ENCODE measurements at regions not wholly inside any gene's neighbourhood (a gene's known extent, or its start where the extent isn't known, plus 50 kb on each side); places are given as distances from the start of the nearest gene placed in this dataset.

- ChIA-PET POLR2A (no interaction called here), CTCF (no interaction called here)
- TF ChIP-seq ARNT (IDR thresholded peaks at IDR 0.05), result no peak
- TF ChIP-seq BHLHE40 (IDR thresholded peaks at IDR 0.05; ENCODE audit: borderline replicate concordance), result no peak
- no peak for TF ChIP-seq FOXM1 (IDR thresholded peaks at IDR 0.05; ENCODE audit: borderline replicate concordance)
- TF ChIP-seq FOXA1 (IDR thresholded peaks at IDR 0.05), result no peak
- TF ChIP-seq NFRKB (IDR thresholded peaks at IDR 0.05), result no peak
- no peak for TF ChIP-seq ZNF384 (IDR thresholded peaks at IDR 0.05)
- TF ChIP-seq, protein P1, sequence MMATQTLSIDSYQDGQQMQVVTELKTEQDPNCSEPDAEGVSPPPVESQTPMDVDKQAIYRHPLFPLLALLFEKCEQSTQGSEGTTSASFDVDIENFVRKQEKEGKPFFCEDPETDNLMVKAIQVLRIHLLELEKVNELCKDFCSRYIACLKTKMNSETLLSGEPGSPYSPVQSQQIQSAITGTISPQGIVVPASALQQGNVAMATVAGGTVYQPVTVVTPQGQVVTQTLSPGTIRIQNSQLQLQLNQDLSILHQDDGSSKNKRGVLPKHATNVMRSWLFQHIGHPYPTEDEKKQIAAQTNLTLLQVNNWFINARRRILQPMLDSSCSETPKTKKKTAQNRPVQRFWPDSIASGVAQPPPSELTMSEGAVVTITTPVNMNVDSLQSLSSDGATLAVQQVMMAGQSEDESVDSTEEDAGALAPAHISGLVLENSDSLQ (IDR thresholded peaks at IDR 0.05), result no peak
- no peak for TF ChIP-seq TARDBP (IDR thresholded peaks at IDR 0.05)
- no peak for TF ChIP-seq L3MBTL2 (conservative IDR thresholded peaks at IDR 0.05)
- no peak for DNase-seq (ENCODE audit: extremely low spot score)
Measured at GRCh38 chr6:6376845-6377244, 56.4 kb upstream of the F13A1 start.

DNA sequence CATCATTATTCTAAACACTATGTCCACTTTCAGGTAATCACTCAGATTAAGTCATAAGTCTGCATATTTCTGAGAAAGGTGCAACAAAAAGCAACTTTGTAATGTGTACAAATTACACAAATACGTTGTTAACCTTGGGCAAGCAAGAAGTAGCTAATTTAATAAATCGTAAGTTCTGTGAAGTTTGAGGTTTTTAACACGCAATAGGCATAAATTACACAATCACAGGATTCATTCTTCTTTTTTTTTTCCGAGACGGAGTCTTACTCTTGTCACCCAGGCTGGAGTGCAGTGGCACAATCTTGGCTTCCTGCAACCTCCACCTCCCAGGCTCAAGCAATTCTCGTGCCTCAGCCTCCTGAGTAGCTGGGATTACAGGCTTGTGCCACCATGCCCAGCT, 57.2 kb upstream of the F13A1 start:
- TF ChIP-seq NFRKB (IDR thresholded peaks at IDR 0.05), result no peak
- TF ChIP-seq SP1 (IDR thresholded peaks at IDR 0.05), result no peak
- TF ChIP-seq, protein P1 (IDR thresholded peaks at IDR 0.05), result no peak
- TF ChIP-seq LEF1 (IDR thresholded peaks at IDR 0.05; ENCODE audit: borderline replicate concordance), result no peak
- no peak for TF ChIP-seq ARNT (IDR thresholded peaks at IDR 0.05)
- no peak for TF ChIP-seq ZNF384 (IDR thresholded peaks at IDR 0.05)
- no peak for TF ChIP-seq CTBP1 (IDR thresholded peaks at IDR 0.05; ENCODE audit: borderline replicate concordance)
- no peak for TF ChIP-seq FOXA1 (IDR thresholded peaks at IDR 0.05)
- no peak for TF ChIP-seq TARDBP (IDR thresholded peaks at IDR 0.05)
- TF ChIP-seq SUZ12 (IDR thresholded peaks at IDR 0.05), result no peak
- TF ChIP-seq L3MBTL2 (conservative IDR thresholded peaks at IDR 0.05), result no peak
- no peak for TF ChIP-seq HDGF (IDR thresholded peaks at IDR 0.05; ENCODE audit: borderline replicate concordance)
- TF ChIP-seq FOXM1 (IDR thresholded peaks at IDR 0.05; ENCODE audit: borderline replicate concordance), result no peak
- no peak for TF ChIP-seq FOXK2 (IDR thresholded peaks at IDR 0.05)
- TF ChIP-seq ELF4 (IDR thresholded peaks at IDR 0.05), result no peak
- TF ChIP-seq BHLHE40 (IDR thresholded peaks at IDR 0.05; ENCODE audit: borderline replicate concordance), result no peak
- POLR2A ChIA-PET, result no interaction called here
- no peak for DNase-seq (ENCODE audit: extremely low spot score)
- CTCF ChIA-PET, result no interaction called here

DNA sequence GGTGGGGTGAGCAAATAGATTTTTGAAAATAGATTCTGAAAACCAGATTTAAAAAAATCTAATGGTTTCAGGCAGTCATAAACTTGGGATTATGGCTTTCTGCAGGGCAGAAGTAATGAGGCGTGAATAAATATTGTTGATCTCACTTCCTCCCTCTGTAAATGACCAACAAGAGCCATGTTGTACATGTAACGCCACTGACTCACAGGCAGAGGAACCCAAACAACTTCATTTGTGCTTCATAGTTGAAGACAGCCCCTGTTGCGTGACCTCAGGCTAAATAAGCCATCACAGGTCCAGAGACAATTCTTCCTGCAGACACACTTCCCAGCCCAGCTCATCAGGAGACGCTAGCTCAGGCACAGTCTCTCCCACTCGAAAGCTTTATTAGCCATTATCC, 59.1 kb upstream of the F13A1 start:
- peak; percentile 33 for DNase-seq (ENCODE audit: extremely low spot score)
- POLR2A ChIA-PET, result no interaction called here
- TF ChIP-seq ELF4 (IDR thresholded peaks at IDR 0.05) (no peak), FOXM1 (IDR thresholded peaks at IDR 0.05; ENCODE audit: borderline replicate concordance) (no peak), BHLHE40 (IDR thresholded peaks at IDR 0.05; ENCODE audit: borderline replicate concordance) (no peak), ZNF384 (IDR thresholded peaks at IDR 0.05) (no peak), LEF1 (IDR thresholded peaks at IDR 0.05; ENCODE audit: borderline replicate concordance) (no peak), TARDBP (IDR thresholded peaks at IDR 0.05) (no peak)
- CTCF ChIA-PET, result no interaction called here

GRCh38 chr6:6384520-6384919, 64.1 kb upstream of the F13A1 start:
- DNase-seq (ENCODE audit: extremely low spot score), result no peak
- TF ChIP-seq ARNT (IDR thresholded peaks at IDR 0.05) (no peak), CTBP1 (IDR thresholded peaks at IDR 0.05; ENCODE audit: borderline replicate concordance) (no peak), SP1 (IDR thresholded peaks at IDR 0.05) (no peak), SUZ12 (IDR thresholded peaks at IDR 0.05) (no peak), BHLHE40 (IDR thresholded peaks at IDR 0.05; ENCODE audit: borderline replicate concordance) (no peak), L3MBTL2 (conservative IDR thresholded peaks at IDR 0.05) (no peak)
- TF ChIP-seq, protein P1 (IDR thresholded peaks at IDR 0.05), result no peak
- CTCF ChIA-PET, result no interaction called here
- POLR2A ChIA-PET, result no interaction called here

- CTCF ChIA-PET, result no interaction called here
- no peak for TF ChIP-seq ELF4 (IDR thresholded peaks at IDR 0.05)
- TF ChIP-seq HDGF (IDR thresholded peaks at IDR 0.05; ENCODE audit: borderline replicate concordance), result no peak
- TF ChIP-seq FOXM1 (IDR thresholded peaks at IDR 0.05; ENCODE audit: borderline replicate concordance), result no peak
- no peak for TF ChIP-seq NFRKB (IDR thresholded peaks at IDR 0.05)
- TF ChIP-seq SUZ12 (IDR thresholded peaks at IDR 0.05), result no peak
- TF ChIP-seq BHLHE40 (IDR thresholded peaks at IDR 0.05; ENCODE audit: borderline replicate concordance), result no peak
- TF ChIP-seq, protein P1 (IDR thresholded peaks at IDR 0.05), result no peak
- no peak for TF ChIP-seq FOXK2 (IDR thresholded peaks at IDR 0.05)
- TF ChIP-seq SP1 (IDR thresholded peaks at IDR 0.05), result no peak
- no peak for TF ChIP-seq L3MBTL2 (conservative IDR thresholded peaks at IDR 0.05)
- TF ChIP-seq CTBP1 (IDR thresholded peaks at IDR 0.05; ENCODE audit: borderline replicate concordance), result no peak
- TF ChIP-seq ARNT (IDR thresholded peaks at IDR 0.05), result no peak
- no peak for TF ChIP-seq FOXA1 (IDR thresholded peaks at IDR 0.05)
- TF ChIP-seq TARDBP (IDR thresholded peaks at IDR 0.05), result no peak
- no peak for TF ChIP-seq LEF1 (IDR thresholded peaks at IDR 0.05; ENCODE audit: borderline replicate concordance)
- DNase-seq (ENCODE audit: extremely low spot score), result no peak
- POLR2A ChIA-PET, result no interaction called here
Measured at GRCh38 chr6:6386010-6386409, 65.5 kb upstream of the F13A1 start.

- POLR2A ChIA-PET, result no interaction called here
Measured at GRCh38 chr6:6390849-6391602, 70.6 kb upstream of the F13A1 start.

More at GRCh38 chr6:6390849-6391602, 70.6 kb upstream of the F13A1 start:
- TF ChIP-seq FOXA1 (IDR thresholded peaks at IDR 0.05) (no peak), NFRKB (IDR thresholded peaks at IDR 0.05) (no peak), LEF1 (IDR thresholded peaks at IDR 0.05; ENCODE audit: borderline replicate concordance) (no peak), ZNF384 (IDR thresholded peaks at IDR 0.05) (no peak), ARNT (IDR thresholded peaks at IDR 0.05) (no peak), FOXM1 (IDR thresholded peaks at IDR 0.05; ENCODE audit: borderline replicate concordance) (no peak), BHLHE40 (IDR thresholded peaks at IDR 0.05; ENCODE audit: borderline replicate concordance) (no peak), SUZ12 (IDR thresholded peaks at IDR 0.05) (no peak), TARDBP (IDR thresholded peaks at IDR 0.05) (no peak), CTBP1 (IDR thresholded peaks at IDR 0.05; ENCODE audit: borderline replicate concordance) (no peak), ELF4 (IDR thresholded peaks at IDR 0.05) (no peak), FOXK2 (IDR thresholded peaks at IDR 0.05) (no peak), HDGF (IDR thresholded peaks at IDR 0.05; ENCODE audit: borderline replicate concordance) (no peak), SP1 (IDR thresholded peaks at IDR 0.05) (no peak), L3MBTL2 (conservative IDR thresholded peaks at IDR 0.05) (no peak)
- TF ChIP-seq, protein P1 (IDR thresholded peaks at IDR 0.05), result no peak
- no peak for DNase-seq (ENCODE audit: extremely low spot score)
- CTCF ChIA-PET, result no interaction called here
